ENCODE measurements at regions not wholly inside any gene's neighbourhood (a gene's known extent, or its start where the extent isn't known, plus 50 kb on each side); places are given as distances from the start of the nearest gene placed in this dataset.

DNA sequence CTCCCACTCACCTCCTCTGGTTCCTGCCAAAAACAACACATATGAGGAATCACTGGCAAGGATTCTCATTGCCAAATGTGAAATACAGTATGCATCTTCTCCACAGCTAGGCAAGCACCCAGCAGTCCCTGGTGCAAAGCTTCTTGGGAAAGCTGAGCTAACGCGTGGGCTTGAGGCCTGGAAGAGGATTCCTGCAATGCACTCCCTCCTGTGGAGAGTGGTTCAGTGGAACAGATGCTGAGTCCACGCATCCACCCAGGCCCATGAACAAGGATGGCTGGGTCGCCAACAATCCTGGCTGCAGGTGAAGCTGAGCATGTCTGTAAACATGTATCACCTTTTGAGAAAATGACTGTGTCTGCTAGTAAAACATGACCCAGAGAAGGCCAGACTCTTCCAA, 113.2 kb upstream of the CHST15 start:
- Histone ChIP-seq H4K20me1 (ENCODE audit: control insufficient read depth, insufficient read depth, insufficient read length) (no peaks in the 10 kb centered on the region), H3K4me1 (ENCODE audit: insufficient read depth, low read length) (no peaks in the 10 kb centered on the region), H3K18ac (ENCODE audit: insufficient read length, low read depth, low read length) (no peak overlapping the region), H3K27me3 (ENCODE audit: insufficient read depth, low read length) (no peaks in the 10 kb centered on the region), H3K79me1 (ENCODE audit: insufficient read depth, low read depth, low read length, poor library complexity, severe bottlenecking) (no peaks in the 10 kb centered on the region), H3K4ac (ENCODE audit: low read depth, low read length) (no peak overlapping the region), H3K23ac (ENCODE audit: insufficient read length, low read depth, low read length) (no peak overlapping the region), H3K79me2 (ENCODE audit: insufficient read depth, low read length) (no peaks in the 10 kb centered on the region), H3K9me3 (ENCODE audit: control insufficient read depth, low read depth, low read length) (no peaks in the 10 kb centered on the region), H3K56ac (ENCODE audit: insufficient read length, low read depth, low read length) (no peak overlapping the region), H2BK20ac (ENCODE audit: low read depth, low read length, poor library complexity, severe bottlenecking) (no peak overlapping the region), H2BK15ac (ENCODE audit: low read depth, low read length) (no peak overlapping the region), H2BK120ac (ENCODE audit: low read depth, low read length, poor library complexity, severe bottlenecking) (no peak overlapping the region), H3K4me2 (ENCODE audit: insufficient read depth, insufficient read length, low read length) (no peak overlapping the region), H3T11ph (ENCODE audit: low read length) (no peak overlapping the region), H2AFZ (ENCODE audit: low read length) (no peak overlapping the region), H3K23me2 (ENCODE audit: insufficient read length, low read depth, low read length, poor library complexity, severe bottlenecking) (no peaks in the 10 kb centered on the region), H4K5ac (ENCODE audit: insufficient read length, low read depth, low read length) (no peak overlapping the region), H3K14ac (ENCODE audit: insufficient read depth, low read length) (no peak overlapping the region), H3K27ac (ENCODE audit: insufficient read length, low read depth, low read length) (no peak overlapping the region), H4K91ac (ENCODE audit: insufficient read length, low read depth, low read length) (no peak overlapping the region), H3K9ac (ENCODE audit: extremely low read depth, insufficient read length, low read length) (no peak overlapping the region), H4K8ac (replicated peaks; ENCODE audit: insufficient read length, low read depth, low read length) (no peak overlapping the region), H2BK5ac (ENCODE audit: insufficient read length, low read length) (no peak overlapping the region), H2BK12ac (ENCODE audit: insufficient read length, low read depth, low read length) (no peak overlapping the region), H2AK5ac (ENCODE audit: insufficient read length, low read length) (no peak overlapping the region)
- TF ChIP-seq, protein P1, sequence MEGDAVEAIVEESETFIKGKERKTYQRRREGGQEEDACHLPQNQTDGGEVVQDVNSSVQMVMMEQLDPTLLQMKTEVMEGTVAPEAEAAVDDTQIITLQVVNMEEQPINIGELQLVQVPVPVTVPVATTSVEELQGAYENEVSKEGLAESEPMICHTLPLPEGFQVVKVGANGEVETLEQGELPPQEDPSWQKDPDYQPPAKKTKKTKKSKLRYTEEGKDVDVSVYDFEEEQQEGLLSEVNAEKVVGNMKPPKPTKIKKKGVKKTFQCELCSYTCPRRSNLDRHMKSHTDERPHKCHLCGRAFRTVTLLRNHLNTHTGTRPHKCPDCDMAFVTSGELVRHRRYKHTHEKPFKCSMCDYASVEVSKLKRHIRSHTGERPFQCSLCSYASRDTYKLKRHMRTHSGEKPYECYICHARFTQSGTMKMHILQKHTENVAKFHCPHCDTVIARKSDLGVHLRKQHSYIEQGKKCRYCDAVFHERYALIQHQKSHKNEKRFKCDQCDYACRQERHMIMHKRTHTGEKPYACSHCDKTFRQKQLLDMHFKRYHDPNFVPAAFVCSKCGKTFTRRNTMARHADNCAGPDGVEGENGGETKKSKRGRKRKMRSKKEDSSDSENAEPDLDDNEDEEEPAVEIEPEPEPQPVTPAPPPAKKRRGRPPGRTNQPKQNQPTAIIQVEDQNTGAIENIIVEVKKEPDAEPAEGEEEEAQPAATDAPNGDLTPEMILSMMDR (conservative IDR thresholded peaks at IDR 0.05): no peak
- Mint-ChIP-seq H3K4me1 (no peaks in the 10 kb centered on the region), H3K9me3 (peaks cover 10 to 17% of the 10 kb centered on the region in 2 experiments; a peak in 4 of 5 replicates), H3K4me3 (no peak overlapping the region), H3K36me3 (ENCODE audit: insufficient read depth in 1 of 3, low read depth in 3 of 3) (peaks cover 0 to 4% (median 0%) of the 10 kb centered on the region in 3 experiments; a peak in 4 of 7 replicates), H3K27ac (peak overlapping the region in 1 of 3 experiments; percentile 62; a peak in 1 of 7 replicates), H3K27me3 (ENCODE audit: low read depth) (peaks cover 5% of the 10 kb centered on the region)
- no CpG with 5 or more reads among the region's 4 CpGs for WGBS (ENCODE audit: extremely low coverage, insufficient read length, low lambda C conversion rate)
- no peak for DNase-seq
